Stimulated activated CD4-positive, alpha-beta T cell treated with anti-CD3 and anti-CD28 coated beads, Interleukin-12 subunit alpha, Interleukin-12 subunit beta, amount 100 ng/mL, for 24 hours (primary cell): ENCODE measurements at regions not wholly inside any gene's neighbourhood (a gene's known extent, or its start where the extent isn't known, plus 50 kb on each side); places are given as distances from the start of the nearest gene placed in this dataset.

Experiments used
- DNase-seq, 2 experiments: peaks; one replicate each; pipeline ENCODE4 v3.0.0-alpha.2; 2020; ENCODE audit warnings: low read depth in 2 of 2

- DNase-seq = no peak
These were observed 1422.9 kb downstream of the TBC1D22A start for GRCh38 chr22:48185071-48186055.

DNA sequence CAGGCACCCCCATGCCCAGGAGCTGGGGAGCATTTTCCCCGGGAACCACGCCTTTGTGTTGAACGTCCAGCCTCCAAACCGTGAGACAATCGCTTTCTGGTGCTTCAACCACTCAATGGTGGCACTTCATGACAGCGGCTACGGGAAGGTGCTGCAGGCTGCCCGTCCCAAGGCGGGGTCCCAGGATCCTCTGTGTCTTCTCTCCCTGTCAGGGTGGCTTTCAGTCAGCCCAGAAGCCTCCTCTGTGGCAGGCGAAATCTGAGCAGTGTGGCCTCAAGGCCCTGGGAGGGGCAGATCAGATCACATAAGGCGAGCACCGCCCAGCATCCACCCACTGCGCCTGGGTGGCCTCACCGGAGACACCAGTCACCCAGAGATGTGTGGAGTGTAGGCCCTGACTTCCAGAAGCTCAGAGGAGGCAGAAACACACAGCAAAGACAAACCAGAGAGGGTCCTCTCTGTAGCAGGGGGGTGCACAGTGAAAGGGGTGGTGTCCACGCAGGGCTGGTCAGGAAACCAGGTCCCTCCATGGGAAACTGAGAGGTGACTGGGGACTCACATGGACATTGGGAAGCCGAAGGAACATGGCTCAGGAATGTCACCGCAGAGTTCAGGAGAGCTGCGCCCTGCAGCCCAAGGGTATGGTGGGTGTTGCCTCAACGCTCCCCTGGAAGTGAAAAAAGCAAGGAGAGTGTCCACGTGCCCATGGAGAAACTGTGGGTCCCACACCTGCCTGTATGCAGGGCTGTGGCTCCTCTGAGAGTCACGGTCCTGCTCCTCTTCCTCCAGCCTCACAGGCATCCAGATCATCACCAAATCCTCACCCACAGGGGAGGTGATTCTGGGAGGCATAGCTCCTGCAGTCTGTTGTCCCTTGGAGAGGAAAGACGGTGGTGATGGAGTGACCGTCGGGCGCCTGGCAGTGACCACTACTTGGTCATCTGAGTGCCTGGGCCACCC, 1420.7 kb downstream of the TBC1D22A start:
- no peak for DNase-seq

GRCh38 chr22:48182031-48182430, 1419.6 kb downstream of the TBC1D22A start:
- no peak for DNase-seq

GRCh38 chr22:48181263-48181955, 1419.0 kb downstream of the TBC1D22A start:
- DNase-seq = no peak

DNA sequence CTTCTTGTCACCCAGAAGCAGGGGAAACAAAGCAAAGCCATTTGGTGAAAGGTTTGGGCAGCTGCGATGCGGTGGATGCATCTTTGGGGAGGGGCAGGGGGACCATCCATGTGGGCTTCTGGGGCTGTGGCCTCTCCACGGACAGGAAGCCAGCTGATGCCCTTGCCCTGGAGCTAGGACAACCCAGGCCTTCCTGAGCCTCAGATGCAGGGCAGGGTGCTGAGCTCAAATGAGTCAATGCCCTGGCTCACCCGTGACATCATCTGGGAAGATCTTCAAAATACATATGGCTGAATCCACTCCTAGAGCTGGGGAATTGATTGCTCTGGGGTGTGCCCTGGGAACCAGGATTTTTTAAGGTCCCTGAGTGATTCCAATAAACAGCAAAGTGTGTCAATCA, 1418.2 kb downstream of the TBC1D22A start:
- DNase-seq = no peak

DNA sequence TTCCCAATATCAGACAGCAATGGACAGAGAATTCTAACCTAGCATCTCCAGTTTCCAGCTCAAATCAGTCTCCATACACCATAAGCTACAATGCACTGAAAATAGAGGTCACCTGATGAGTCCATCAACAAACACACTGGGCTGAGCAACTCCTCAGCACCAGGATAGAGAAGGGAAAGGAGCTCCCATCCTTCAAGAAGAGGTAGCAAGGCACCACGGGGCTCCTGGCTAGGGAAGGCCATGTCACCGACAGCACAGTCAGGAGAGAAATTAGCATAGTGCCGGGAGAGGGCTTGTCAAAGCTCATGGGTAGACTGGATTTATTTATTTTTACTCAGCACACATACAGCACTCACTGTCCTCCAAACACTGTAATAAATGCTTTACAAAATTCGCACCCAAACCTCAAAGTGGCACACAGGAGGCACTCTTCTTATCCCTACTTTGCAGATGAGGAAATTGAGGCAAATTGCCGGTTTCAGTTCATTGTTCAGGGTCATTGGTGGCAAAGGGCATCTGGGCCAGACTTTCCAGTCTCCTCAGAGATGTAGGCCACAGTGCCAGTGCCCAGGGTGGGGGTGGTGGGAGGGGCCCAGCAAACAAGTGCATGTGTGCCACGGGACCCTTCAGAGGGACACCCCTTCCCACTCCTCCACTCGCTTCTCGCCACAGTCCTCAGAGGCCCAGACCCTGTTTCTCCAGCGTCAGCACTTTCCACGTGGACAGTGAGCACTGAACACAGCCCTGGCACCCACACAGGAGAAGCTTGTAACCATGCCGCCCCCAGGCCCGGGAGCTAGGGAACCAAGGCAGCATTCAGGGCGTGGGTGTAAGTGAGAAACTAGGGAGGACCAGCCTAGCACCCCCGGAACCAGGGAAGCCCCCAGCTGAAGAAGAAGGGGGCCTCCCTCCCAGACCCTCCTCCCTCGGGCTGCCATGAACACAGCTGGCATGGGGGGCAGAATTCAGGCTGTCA, 1417.4 kb downstream of the TBC1D22A start:
- DNase-seq = no peak

DNA sequence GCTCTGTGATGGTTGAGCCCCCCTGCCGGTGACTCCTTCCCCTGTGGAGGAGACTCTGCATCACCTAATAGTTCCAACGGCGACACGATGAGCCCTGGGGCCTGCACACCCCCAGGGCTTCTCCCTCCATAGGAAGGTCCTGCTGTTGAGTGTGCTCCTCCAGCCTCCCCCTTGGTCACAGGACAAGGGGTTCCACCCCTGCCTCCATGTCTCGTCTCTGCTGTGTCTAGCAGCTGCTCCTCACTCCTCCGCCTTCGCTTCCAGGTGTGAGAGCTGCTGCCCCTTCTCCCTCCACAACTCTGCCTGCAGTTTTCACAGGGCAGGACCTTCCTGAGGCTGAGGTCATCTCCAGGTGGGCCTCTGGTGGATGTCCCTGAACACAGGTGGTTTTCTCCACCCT, 1416.1 kb downstream of the TBC1D22A start:
- no peak for DNase-seq

DNA sequence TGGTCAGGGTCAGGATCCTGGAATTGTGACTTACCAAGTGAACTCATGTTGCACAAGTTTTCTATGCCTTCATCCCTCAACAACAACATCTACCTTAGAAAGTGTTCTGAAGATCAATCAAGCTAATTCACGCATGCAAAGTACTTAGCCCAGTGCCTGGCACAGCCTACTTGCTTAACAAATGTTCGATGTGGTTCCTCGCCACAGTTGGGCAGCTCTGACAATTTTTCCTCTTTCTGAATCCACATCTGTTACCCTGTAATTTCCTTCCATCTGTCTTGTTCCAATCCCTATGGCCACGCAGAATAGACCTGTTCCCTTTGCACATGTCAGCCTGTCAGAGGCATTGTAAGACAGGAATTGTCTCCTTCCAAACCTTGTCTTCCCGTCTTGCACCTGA, 1415.2 kb downstream of the TBC1D22A start:
- no peak for DNase-seq

DNA sequence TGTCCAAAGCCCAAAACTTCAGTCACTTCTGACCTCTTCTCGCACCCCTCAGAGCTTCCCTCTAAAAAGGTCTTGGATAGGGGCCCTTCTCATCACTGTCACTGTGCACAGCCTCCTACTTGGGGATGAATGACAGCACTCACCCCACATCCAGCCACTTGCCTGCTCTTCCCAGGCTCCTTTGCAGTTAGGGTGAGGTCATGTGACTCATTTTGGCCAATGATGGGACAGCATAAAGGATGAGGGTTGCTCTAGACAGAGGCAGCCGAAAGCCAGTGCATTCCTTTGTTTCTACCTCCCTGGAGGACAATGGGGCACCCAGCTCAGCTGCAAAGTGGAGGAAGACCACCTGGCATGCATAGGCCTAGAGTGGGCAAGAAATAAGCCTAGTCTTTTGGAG, 1413.3 kb downstream of the TBC1D22A start:
- no peak for DNase-seq

DNA sequence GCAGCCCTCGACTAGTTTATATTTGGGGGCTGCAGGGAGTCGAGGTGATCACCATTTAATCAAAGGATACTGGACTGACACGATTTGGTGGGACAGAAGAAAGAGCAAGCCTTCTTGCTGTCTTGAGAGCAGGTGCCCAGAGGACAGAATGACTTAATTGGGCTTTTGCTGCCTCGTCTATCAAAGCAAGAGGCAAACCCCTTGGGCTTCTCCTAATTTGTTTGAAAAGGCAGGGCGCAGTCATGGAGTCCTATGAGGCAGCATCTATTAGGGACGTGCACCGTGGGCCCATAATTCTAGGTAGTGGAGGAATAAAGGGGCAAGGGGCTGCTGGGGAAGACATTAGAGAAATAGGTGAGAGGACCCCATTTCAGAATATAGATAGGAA, 1411.3 kb downstream of the TBC1D22A start:
- no peak for DNase-seq

DNA sequence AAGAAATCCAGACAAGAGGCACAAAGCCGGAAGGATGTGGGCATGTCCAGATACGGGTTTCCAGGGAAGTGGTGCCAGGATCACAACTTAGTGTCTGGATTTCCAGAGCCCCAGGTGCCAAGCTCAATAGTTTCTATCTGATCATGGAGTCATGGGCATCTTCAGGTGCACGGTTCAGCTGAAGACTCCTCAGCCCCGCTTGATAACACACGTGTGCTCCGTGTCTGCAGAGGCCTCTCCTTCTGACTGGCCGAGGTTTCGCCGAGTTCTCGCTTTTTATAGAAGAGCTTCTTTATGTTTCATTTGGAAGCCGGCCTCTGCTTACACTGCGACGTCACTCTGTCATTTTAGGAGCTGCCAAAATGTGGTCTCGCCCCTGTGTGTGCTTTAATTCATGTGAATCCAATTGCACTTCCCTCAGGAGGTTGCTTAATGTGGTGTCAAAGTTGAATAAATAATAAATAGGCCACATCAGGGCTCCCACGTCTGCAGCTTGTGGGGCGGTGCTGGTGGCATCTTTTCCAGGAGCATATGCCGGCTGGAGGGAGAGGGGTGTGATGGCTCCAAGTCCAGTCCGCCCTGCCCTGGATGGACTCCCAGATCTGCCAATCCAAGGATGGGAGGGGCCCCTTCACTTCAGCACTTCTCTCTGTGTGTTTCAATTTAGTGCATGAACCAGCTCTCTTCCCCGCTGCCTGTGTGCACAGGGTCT, 1410.8 kb downstream of the TBC1D22A start:
- no peak for DNase-seq

- no peak for DNase-seq
These were observed 1408.8 kb downstream of the TBC1D22A start for GRCh38 chr22:48171271-48171691.

- DNase-seq = no peak
These were observed 1406.8 kb downstream of the TBC1D22A start for GRCh38 chr22:48169227-48169626.

DNA sequence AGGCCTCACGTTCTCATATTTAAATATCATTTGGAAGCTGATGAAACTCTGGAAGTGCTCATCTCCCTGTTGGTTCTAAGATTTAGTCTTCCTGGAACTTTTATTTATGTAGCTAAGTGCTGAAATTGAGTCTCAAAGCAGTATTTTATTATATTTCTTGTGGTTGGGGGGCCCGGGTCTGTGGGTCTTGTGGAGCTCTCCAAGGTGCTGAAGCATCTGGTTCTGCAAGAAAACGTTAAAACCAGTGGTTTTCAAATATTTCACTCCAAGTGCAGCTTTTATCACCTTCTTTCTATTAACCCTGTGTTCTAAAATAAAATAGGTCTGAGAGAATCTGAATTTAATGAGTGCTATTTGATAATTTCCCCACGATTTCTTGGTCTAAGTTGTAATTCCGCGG, 1404.8 kb downstream of the TBC1D22A start:
- no peak for DNase-seq

DNA sequence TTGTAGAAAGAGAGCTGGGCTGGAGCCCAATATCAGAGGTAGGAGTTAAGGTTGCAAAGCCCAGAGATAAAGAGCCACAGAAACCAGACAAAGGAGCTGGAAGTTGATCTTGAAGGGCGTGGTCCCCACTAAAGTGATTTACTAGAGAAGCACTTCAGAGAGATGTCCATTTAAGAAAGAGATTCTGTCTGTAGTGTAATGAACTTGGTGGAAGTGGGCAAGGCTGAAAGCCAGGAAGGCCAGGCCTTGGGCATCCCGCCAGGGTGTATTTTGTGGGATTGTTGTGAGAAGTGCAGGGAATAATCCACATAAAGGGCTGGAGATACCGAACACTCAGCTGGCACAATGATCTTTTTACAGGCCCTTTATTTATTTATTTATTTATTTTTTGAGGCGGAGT, 1398.8 kb downstream of the TBC1D22A start:
- DNase-seq = no peak

GRCh38 chr22:48157676-48158075, 1395.2 kb downstream of the TBC1D22A start:
- no peak for DNase-seq

GRCh38 chr22:48156603-48157355, 1394.3 kb downstream of the TBC1D22A start:
- no peak for DNase-seq

DNA sequence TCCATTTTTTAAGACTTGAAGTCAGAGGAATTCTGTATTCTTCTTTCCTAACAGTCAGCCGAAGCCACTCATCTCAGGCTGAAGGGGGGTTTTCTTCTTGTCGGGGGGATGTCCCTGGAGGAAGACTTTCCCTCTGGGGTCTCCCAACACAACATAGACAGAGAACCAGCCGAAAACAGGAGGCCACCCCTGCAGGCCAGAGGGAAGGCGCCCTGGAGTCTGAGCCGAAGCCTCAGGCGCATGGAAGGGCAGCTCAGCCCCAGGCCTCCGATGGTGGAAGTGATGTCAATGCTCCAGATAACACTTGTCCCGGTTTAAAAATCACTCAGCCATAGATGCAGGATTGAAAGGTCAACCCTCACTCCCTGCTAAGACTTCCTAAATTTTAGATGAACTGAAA, 1393.0 kb downstream of the TBC1D22A start:
- DNase-seq = no peak

- no peak for DNase-seq
These were observed 1392.4 kb downstream of the TBC1D22A start for GRCh38 chr22:48154943-48155240.
